ENCODE measurements at regions not wholly inside any gene's neighbourhood (a gene's known extent, or its start where the extent isn't known, plus 50 kb on each side); places are given as distances from the start of the nearest gene placed in this dataset.

- no peaks in the 10 kb centered on the region for H3K9me2 ChIP-seq (replicated peaks; ENCODE audit: insufficient read depth, low read length)
- H3K36me3 ChIP-seq (replicated peaks; ENCODE audit: insufficient read depth, low read length), result no peaks in the 10 kb centered on the region
- no peak overlapping the region for H3K27ac ChIP-seq (ENCODE audit: low read length)
- H3K4me1 ChIP-seq (ENCODE audit: low read length), result peaks cover 26% of the 10 kb centered on the region
- H2AFZ ChIP-seq (ENCODE audit: low read length), result no peak overlapping the region
- peaks cover 19% of the 10 kb centered on the region for H3F3A ChIP-seq (ENCODE audit: insufficient read depth, low read length)
- TF ChIP-seq CTCF (IDR thresholded peaks at IDR 0.05; ENCODE audit: low read length), result no peak
- TF ChIP-seq EZH2phosphoT487 (IDR thresholded peaks at IDR 0.05; ENCODE audit: low read length), result no peak
- TF ChIP-seq EZH2 (optimal IDR thresholded peaks at IDR 0.05; ENCODE audit: low read depth, low read length), result no peak
- peak; percentile 4 for DNase-seq
- peak overlapping the region; percentile 93; the same call in 1 of the 2 replicates for H3K4me3 ChIP-seq (ENCODE audit: low read length)
- H3K4me2 ChIP-seq (ENCODE audit: low read depth, low read length), result peak overlapping the region; percentile 85
- no peaks in the 10 kb centered on the region for H3K9me3 ChIP-seq (replicated peaks; ENCODE audit: insufficient read depth, low read length)
- H3K27me3 ChIP-seq (replicated peaks; ENCODE audit: insufficient read depth, low read length), result no peaks in the 10 kb centered on the region
- H4K20me1 ChIP-seq (ENCODE audit: insufficient read depth, low read length), result no peaks in the 10 kb centered on the region
- peak overlapping the region; percentile 90; the same call in 1 of the 2 replicates for H3K9ac ChIP-seq (ENCODE audit: low read length)
- peaks cover 60% of the 10 kb centered on the region for H3K79me2 ChIP-seq (ENCODE audit: low read length)
Observed at GRCh38 chr1:149844650-149845255, 54.6 kb upstream of the BOLA1 start.

GRCh38 chr1:149845416-149845815 lies 54.0 kb upstream of the BOLA1 start:
- TF ChIP-seq EZH2 (optimal IDR thresholded peaks at IDR 0.05; ENCODE audit: low read depth, low read length) (no peak), CTCF (IDR thresholded peaks at IDR 0.05; ENCODE audit: low read length) (no peak), EZH2phosphoT487 (IDR thresholded peaks at IDR 0.05; ENCODE audit: low read length) (no peak)
- H3K9me2 ChIP-seq (replicated peaks; ENCODE audit: insufficient read depth, low read length), result no peaks in the 10 kb centered on the region
- H3K27me3 ChIP-seq (replicated peaks; ENCODE audit: insufficient read depth, low read length), result no peaks in the 10 kb centered on the region
- no peak overlapping the region for H3K4me3 ChIP-seq (ENCODE audit: low read length)
- peak overlapping the region; percentile 85; the same call in 1 of the 2 replicates for H3K4me2 ChIP-seq (ENCODE audit: low read depth, low read length)
- H3K36me3 ChIP-seq (replicated peaks; ENCODE audit: insufficient read depth, low read length), result no peaks in the 10 kb centered on the region
- peak; percentile 5 for DNase-seq
- H4K20me1 ChIP-seq (ENCODE audit: insufficient read depth, low read length), result no peaks in the 10 kb centered on the region
- no peak overlapping the region for H2AFZ ChIP-seq (ENCODE audit: low read length)
- peaks cover 64% of the 10 kb centered on the region for H3K79me2 ChIP-seq (ENCODE audit: low read length)
- no peak overlapping the region for H3K9ac ChIP-seq (ENCODE audit: low read length)
- no peaks in the 10 kb centered on the region for H3K9me3 ChIP-seq (replicated peaks; ENCODE audit: insufficient read depth, low read length)
- H3F3A ChIP-seq (ENCODE audit: insufficient read depth, low read length), result peaks cover 22% of the 10 kb centered on the region
- H3K27ac ChIP-seq (ENCODE audit: low read length), result no peak overlapping the region
- peaks cover 27% of the 10 kb centered on the region for H3K4me1 ChIP-seq (ENCODE audit: low read length)

- H2AFZ ChIP-seq (ENCODE audit: low read length), result no peak overlapping the region
- peaks cover 64% of the 10 kb centered on the region for H3K79me2 ChIP-seq (ENCODE audit: low read length)
- H3K36me3 ChIP-seq (replicated peaks; ENCODE audit: insufficient read depth, low read length), result no peaks in the 10 kb centered on the region
- H3K4me1 ChIP-seq (ENCODE audit: low read length), result peaks cover 27% of the 10 kb centered on the region
- no peak overlapping the region for H3K9ac ChIP-seq (ENCODE audit: low read length)
- no peak overlapping the region for H3K4me3 ChIP-seq (ENCODE audit: low read length)
- no peaks in the 10 kb centered on the region for H4K20me1 ChIP-seq (ENCODE audit: insufficient read depth, low read length)
- H3K9me3 ChIP-seq (replicated peaks; ENCODE audit: insufficient read depth, low read length), result no peaks in the 10 kb centered on the region
- TF ChIP-seq EZH2phosphoT487 (IDR thresholded peaks at IDR 0.05; ENCODE audit: low read length) (no peak), EZH2 (optimal IDR thresholded peaks at IDR 0.05; ENCODE audit: low read depth, low read length) (no peak), CTCF (IDR thresholded peaks at IDR 0.05; ENCODE audit: low read length) (no peak)
- H3K27ac ChIP-seq (ENCODE audit: low read length), result no peak overlapping the region
- H3K27me3 ChIP-seq (replicated peaks; ENCODE audit: insufficient read depth, low read length), result no peaks in the 10 kb centered on the region
- peaks cover 22% of the 10 kb centered on the region for H3F3A ChIP-seq (ENCODE audit: insufficient read depth, low read length)
- peak; percentile 7 for DNase-seq
- no peaks in the 10 kb centered on the region for H3K9me2 ChIP-seq (replicated peaks; ENCODE audit: insufficient read depth, low read length)
- H3K4me2 ChIP-seq (ENCODE audit: low read depth, low read length), result no peak overlapping the region
Observed at GRCh38 chr1:149846042-149846441, 53.3 kb upstream of the BOLA1 start.

Data from MM.1S (cell line).